ENCODE measurements at regions not wholly inside any gene's neighbourhood (a gene's known extent, or its start where the extent isn't known, plus 50 kb on each side); places are given as distances from the start of the nearest gene placed in this dataset.

GRCh38 chr2:33785201-33786106, 186.4 kb upstream of the FAM98A start:
- H3K27ac ChIP-seq: no peak overlapping the region
- intact Hi-C loops (cut with DNase I): no loop called here
- H3K4me3 ChIP-seq: no peak overlapping the region
- WGBS, 4 donors: 83 to 89% (median 88%) methylated on average over 4 of the region's 4 CpGs
- ATAC-seq: no peak
- no peaks in the 10 kb centered on the region for H3K36me3 ChIP-seq
- TF ChIP-seq CTCF (IDR thresholded peaks at IDR 0.05) (no peak), POLR2A (IDR thresholded peaks at IDR 0.05) (no peak)
- no peaks in the 10 kb centered on the region for H3K27me3 ChIP-seq
- no peaks in the 10 kb centered on the region for H3K4me1 ChIP-seq
- H3K9me3 ChIP-seq: no peaks in the 10 kb centered on the region
- no peak for DNase-seq

- TF ChIP-seq CTCF (IDR thresholded peaks at IDR 0.05): no peak
- no peak for TF ChIP-seq POLR2A (IDR thresholded peaks at IDR 0.05)
- Histone ChIP-seq H3K4me3 (no peak overlapping the region), H3K9me3 (no peaks in the 10 kb centered on the region), H3K27me3 (no peaks in the 10 kb centered on the region), H3K4me1 (no peaks in the 10 kb centered on the region), H3K27ac (no peak overlapping the region), H3K36me3 (no peaks in the 10 kb centered on the region)
- DNase-seq (no peak), ATAC-seq (no peak)
- WGBS, 4 donors: 77 to 93% (median 91%) methylated on average over 2 of the region's 2 CpGs
- intact Hi-C loops (cut with DNase I): no loop called here
These were observed 185.4 kb upstream of the FAM98A start for GRCh38 chr2:33784488-33784887.

- Histone ChIP-seq H3K9me3 (no peaks in the 10 kb centered on the region), H3K4me1 (no peaks in the 10 kb centered on the region), H3K4me3 (no peak overlapping the region), H3K27me3 (no peaks in the 10 kb centered on the region), H3K36me3 (no peaks in the 10 kb centered on the region), H3K27ac (no peak overlapping the region)
- DNase-seq (no peak), ATAC-seq (no peak)
- TF ChIP-seq POLR2A (IDR thresholded peaks at IDR 0.05) (no peak), CTCF (IDR thresholded peaks at IDR 0.05) (peak in 3 of 12 donors; percentile 10 to 33 (median 25))
- intact Hi-C loops (cut with DNase I): no loop called here
- WGBS, 4 donors: 72 to 76% (median 76%) methylated on average over 8 of the region's 8 CpGs
These were observed 183.5 kb upstream of the FAM98A start for GRCh38 chr2:33782395-33783230.

GRCh38 chr2:33777786-33778185, 178.7 kb upstream of the FAM98A start:
- peaks cover 0 to 7% (median 0%) of the 10 kb centered on the region in 12 donors for H3K9me3 ChIP-seq
- WGBS, 4 donors: 84 to 91% (median 86%) methylated on average over 3 of the region's 3 CpGs
- no peak for ATAC-seq
- no peak for DNase-seq
- no peaks in the 10 kb centered on the region for H3K27me3 ChIP-seq
- no peak for TF ChIP-seq POLR2A (IDR thresholded peaks at IDR 0.05)
- TF ChIP-seq CTCF (IDR thresholded peaks at IDR 0.05): no peak
- no peak overlapping the region for H3K4me3 ChIP-seq
- H3K27ac ChIP-seq: no peak overlapping the region
- H3K4me1 ChIP-seq: no peaks in the 10 kb centered on the region
- intact Hi-C loops (cut with DNase I): no loop called here
- no peaks in the 10 kb centered on the region for H3K36me3 ChIP-seq
